Ishikawa (cell line): ENCODE measurements at regions not wholly inside any gene's neighbourhood (a gene's known extent, or its start where the extent isn't known, plus 50 kb on each side); places are given as distances from the start of the nearest gene placed in this dataset.

ENCODE experiments used
- CREB1 ChIP-seq: IDR thresholded peaks from 2 replicates; pipeline ENCODE4 v1.6.1; 2012; ENCODE audit warnings: low read depth
- NFIC ChIP-seq: IDR thresholded peaks from 2 replicates; pipeline ENCODE4 v1.6.1; 2012
- RAD21 ChIP-seq: IDR thresholded peaks from 2 replicates; pipeline ENCODE4 v1.6.1; 2012; ENCODE audit warnings: low read depth
- TF ChIP-seq, protein P1 (sequence below): IDR thresholded peaks from 2 replicates; pipeline ENCODE4 v1.6.1; 2012

DNA sequence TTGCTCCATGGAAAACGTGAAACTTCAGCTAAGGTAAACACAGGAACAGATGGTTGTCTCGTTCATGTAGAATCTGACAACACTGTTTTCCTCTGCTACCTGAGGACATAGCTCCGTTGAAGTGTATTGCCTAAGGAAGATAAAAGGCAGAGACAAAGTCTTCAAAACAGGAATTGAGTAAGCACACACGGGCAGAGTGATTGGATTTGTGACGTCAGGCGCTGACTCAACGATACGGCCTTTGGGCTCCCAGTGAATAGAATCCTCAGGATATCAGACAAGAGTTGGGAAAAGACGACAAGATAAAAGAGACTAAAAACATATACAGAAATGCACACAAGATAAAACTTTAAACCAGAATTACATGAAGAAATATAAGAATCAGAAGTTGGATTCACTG, 787.1 kb upstream of the CTNND2 start:
- TF ChIP-seq NFIC (no peak), CREB1 (no peak), RAD21 (no peak)
- TF ChIP-seq, protein P1, sequence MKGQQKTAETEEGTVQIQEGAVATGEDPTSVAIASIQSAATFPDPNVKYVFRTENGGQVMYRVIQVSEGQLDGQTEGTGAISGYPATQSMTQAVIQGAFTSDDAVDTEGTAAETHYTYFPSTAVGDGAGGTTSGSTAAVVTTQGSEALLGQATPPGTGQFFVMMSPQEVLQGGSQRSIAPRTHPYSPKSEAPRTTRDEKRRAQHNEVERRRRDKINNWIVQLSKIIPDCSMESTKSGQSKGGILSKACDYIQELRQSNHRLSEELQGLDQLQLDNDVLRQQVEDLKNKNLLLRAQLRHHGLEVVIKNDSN, result no peak
